ENCODE measurements at regions not wholly inside any gene's neighbourhood (a gene's known extent, or its start where the extent isn't known, plus 50 kb on each side); places are given as distances from the start of the nearest gene placed in this dataset.
"Not testable (repeated sequence)": the region's sequence is repeated elsewhere in the genome, so short reads cannot be mapped to it uniquely, and the experiment has no call there.

GRCh38 chr7:25603427-25603740 is 375.1 kb upstream of the NPVF start:
- not testable (repeated sequence) for H3K4me2 ChIP-seq (ENCODE audit: insufficient read depth, low read length); H3K79me2 ChIP-seq (ENCODE audit: insufficient read depth, low read length); H3K9me3 ChIP-seq (ENCODE audit: insufficient read depth, low read length, severe bottlenecking); H3K4me3 ChIP-seq (ENCODE audit: low read depth in 1 of 2, low read length in 2 of 2); ATAC-seq (ENCODE audit: insufficient read depth, low read depth); H3K27me3 ChIP-seq (ENCODE audit: insufficient read depth, low read length, poor library complexity); H4K20me1 ChIP-seq (ENCODE audit: insufficient read depth, low read length); H2AFZ ChIP-seq (ENCODE audit: low read depth, low read length); DNase-seq; H3K36me3 ChIP-seq (ENCODE audit: insufficient read depth, low read length); H3K4me1 ChIP-seq (ENCODE audit: insufficient read depth, low read length); H3K27ac ChIP-seq (ENCODE audit: low read length); H3K9ac ChIP-seq (ENCODE audit: low read depth, low read length)

- TF ChIP-seq CTCF (IDR thresholded peaks at IDR 0.05; ENCODE audit: borderline replicate concordance, extremely low read depth, low read length, poor library complexity, severe bottlenecking) (no peak), EZH2 (IDR thresholded peaks at IDR 0.05; ENCODE audit: borderline replicate concordance, low read depth, low read length, severe bottlenecking) (no peak)
- DNase-seq (no peak), ATAC-seq (ENCODE audit: insufficient read depth, low read depth) (no peak)
- Histone ChIP-seq H3K4me1 (ENCODE audit: insufficient read depth, low read length) (no peaks in the 10 kb centered on the region), H3K9ac (ENCODE audit: low read depth, low read length) (no peak overlapping the region), H4K20me1 (ENCODE audit: insufficient read depth, low read length) (no peaks in the 10 kb centered on the region), H3K27me3 (ENCODE audit: insufficient read depth, low read length, poor library complexity) (peaks cover 3% of the 10 kb centered on the region), H2AFZ (ENCODE audit: low read depth, low read length) (no peak overlapping the region), H3K4me3 (ENCODE audit: low read depth in 1 of 2, low read length in 2 of 2) (no peak overlapping the region), H3K27ac (ENCODE audit: low read length) (no peak overlapping the region), H3K4me2 (ENCODE audit: insufficient read depth, low read length) (no peak overlapping the region), H3K36me3 (ENCODE audit: insufficient read depth, low read length) (no peaks in the 10 kb centered on the region), H3K9me3 (ENCODE audit: insufficient read depth, low read length, severe bottlenecking) (no peaks in the 10 kb centered on the region), H3K79me2 (ENCODE audit: insufficient read depth, low read length) (no peaks in the 10 kb centered on the region)
Measured at GRCh38 chr7:25611196-25611595, 382.9 kb upstream of the NPVF start.

- no peak for ATAC-seq (ENCODE audit: insufficient read depth, low read depth)
- Histone ChIP-seq H3K4me1 (ENCODE audit: insufficient read depth, low read length) (no peaks in the 10 kb centered on the region), H3K79me2 (ENCODE audit: insufficient read depth, low read length) (no peaks in the 10 kb centered on the region), H3K9me3 (ENCODE audit: insufficient read depth, low read length, severe bottlenecking) (no peaks in the 10 kb centered on the region), H3K9ac (ENCODE audit: low read depth, low read length) (no peak overlapping the region), H3K4me2 (ENCODE audit: insufficient read depth, low read length) (no peak overlapping the region), H3K36me3 (ENCODE audit: insufficient read depth, low read length) (no peaks in the 10 kb centered on the region), H4K20me1 (ENCODE audit: insufficient read depth, low read length) (no peaks in the 10 kb centered on the region), H3K27ac (ENCODE audit: low read length) (no peak overlapping the region), H3K27me3 (ENCODE audit: insufficient read depth, low read length, poor library complexity) (peaks cover 3% of the 10 kb centered on the region), H2AFZ (ENCODE audit: low read depth, low read length) (no peak overlapping the region), H3K4me3 (ENCODE audit: low read depth in 1 of 2, low read length in 2 of 2) (no peak overlapping the region)
- no peak for DNase-seq
- TF ChIP-seq EZH2 (IDR thresholded peaks at IDR 0.05; ENCODE audit: borderline replicate concordance, low read depth, low read length, severe bottlenecking) (no peak), CTCF (IDR thresholded peaks at IDR 0.05; ENCODE audit: borderline replicate concordance, extremely low read depth, low read length, poor library complexity, severe bottlenecking) (no peak)
Measured at GRCh38 chr7:25613912-25614311, 385.6 kb upstream of the NPVF start.

GRCh38 chr7:25614415-25614814 is 386.1 kb upstream of the NPVF start:
- Histone ChIP-seq H3K9me3 (ENCODE audit: insufficient read depth, low read length, severe bottlenecking) (no peaks in the 10 kb centered on the region), H3K27ac (ENCODE audit: low read length) (no peak overlapping the region), H2AFZ (ENCODE audit: low read depth, low read length) (no peak overlapping the region), H3K9ac (ENCODE audit: low read depth, low read length) (no peak overlapping the region), H3K79me2 (ENCODE audit: insufficient read depth, low read length) (no peaks in the 10 kb centered on the region), H3K27me3 (ENCODE audit: insufficient read depth, low read length, poor library complexity) (peaks cover 3% of the 10 kb centered on the region), H3K4me3 (ENCODE audit: low read depth in 1 of 2, low read length in 2 of 2) (no peak overlapping the region), H4K20me1 (ENCODE audit: insufficient read depth, low read length) (no peaks in the 10 kb centered on the region), H3K4me2 (ENCODE audit: insufficient read depth, low read length) (no peak overlapping the region), H3K4me1 (ENCODE audit: insufficient read depth, low read length) (no peaks in the 10 kb centered on the region), H3K36me3 (ENCODE audit: insufficient read depth, low read length) (no peaks in the 10 kb centered on the region)
- no peak for ATAC-seq (ENCODE audit: insufficient read depth, low read depth)
- TF ChIP-seq EZH2 (IDR thresholded peaks at IDR 0.05; ENCODE audit: borderline replicate concordance, low read depth, low read length, severe bottlenecking): no peak
- TF ChIP-seq CTCF (IDR thresholded peaks at IDR 0.05; ENCODE audit: borderline replicate concordance, extremely low read depth, low read length, poor library complexity, severe bottlenecking): no peak
- DNase-seq: no peak
